HG03521 (cell line): ENCODE measurements at regions not wholly inside any gene's neighbourhood (a gene's known extent, or its start where the extent isn't known, plus 50 kb on each side); places are given as distances from the start of the nearest gene placed in this dataset.

Source experiments
- ATAC-seq: cut with Tn5 transposase; IDR thresholded peaks from one replicate; pipeline ENCODE4 v1.9.1; 2021; ENCODE audit warnings: mild to moderate bottlenecking, moderate library complexity; ENCODE audit not compliant: unreplicated experiment

DNA sequence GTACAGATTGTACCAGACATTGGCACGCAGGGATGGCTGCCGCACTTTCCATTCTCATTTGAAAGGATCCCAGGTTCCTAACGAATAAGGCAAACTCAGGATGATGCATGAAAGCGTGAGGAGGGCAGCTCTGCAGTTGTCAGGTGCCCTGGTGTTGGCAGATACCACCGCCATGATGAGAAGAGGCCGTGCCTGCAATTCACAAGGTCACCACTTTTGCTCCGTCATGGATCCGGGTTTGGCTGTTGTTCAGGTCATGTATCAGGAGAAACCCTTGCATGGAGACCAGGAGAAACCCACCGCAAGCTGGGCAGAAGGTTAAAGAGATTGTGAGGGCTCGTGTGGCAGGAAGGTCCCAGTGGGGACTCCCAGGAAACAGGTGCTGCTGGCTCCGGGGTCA is 233.2 kb downstream of the KLF6 start:
- ATAC-seq: no peak

GRCh38 chr10:3549118-3549517 is 235.9 kb downstream of the KLF6 start:
- no peak for ATAC-seq

DNA sequence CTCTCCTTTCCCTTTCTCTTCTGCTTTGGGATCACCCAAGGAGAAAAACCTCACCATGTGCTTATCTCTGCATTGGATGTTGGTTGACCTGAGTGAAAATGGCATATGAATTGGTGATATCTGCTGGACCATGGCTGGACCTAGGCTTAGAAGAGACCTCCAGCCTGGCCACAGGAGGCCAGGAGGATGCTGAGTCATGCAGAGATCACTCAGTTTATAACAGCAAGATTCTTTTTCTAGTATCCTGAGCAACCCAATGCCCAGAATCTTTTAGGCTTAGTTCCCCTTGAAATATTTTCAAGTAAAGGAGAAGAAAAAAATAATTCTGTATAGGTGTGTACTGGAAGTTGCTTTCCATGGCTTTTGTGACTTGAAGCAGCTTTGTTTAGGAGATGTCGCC is 236.3 kb downstream of the KLF6 start:
- no peak for ATAC-seq

DNA sequence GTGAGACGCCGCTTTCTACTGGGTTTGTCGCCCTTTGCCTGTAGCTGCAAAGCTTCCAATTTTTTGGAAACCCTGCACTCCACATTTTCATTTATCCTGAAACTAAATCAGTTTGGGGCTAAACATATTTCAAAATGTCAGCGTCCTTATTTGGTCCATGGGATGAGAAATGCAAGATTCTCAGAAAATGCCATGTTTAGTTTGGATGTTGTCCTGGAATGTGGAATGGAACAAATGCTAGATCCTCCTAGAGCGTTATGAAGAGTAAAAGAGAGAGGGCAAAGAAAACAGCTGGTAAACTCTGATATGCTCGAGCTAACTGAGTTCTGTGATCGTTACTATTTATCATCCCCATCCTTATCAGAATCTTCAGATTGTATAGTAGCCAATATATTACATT is 236.9 kb downstream of the KLF6 start:
- ATAC-seq: no peak

DNA sequence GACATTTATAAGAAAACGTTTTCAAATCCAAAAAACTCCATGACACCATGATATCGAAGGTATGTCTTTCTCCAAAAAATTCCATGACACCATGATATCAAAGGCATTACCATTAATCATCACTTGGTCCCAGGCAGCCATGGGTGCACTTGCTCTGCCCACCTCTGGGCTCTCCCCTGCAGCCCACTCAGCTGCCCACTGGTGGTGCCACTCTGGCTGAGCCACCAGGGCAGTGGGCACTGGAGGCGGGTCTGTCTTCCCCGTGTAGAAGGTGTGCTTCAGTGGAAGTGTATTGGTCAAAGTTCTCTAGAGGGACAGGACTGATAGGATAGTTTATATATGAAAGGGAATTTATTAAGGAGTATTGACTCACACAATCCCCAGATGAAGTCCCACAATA is 240.4 kb downstream of the KLF6 start:
- ATAC-seq: no peak

DNA sequence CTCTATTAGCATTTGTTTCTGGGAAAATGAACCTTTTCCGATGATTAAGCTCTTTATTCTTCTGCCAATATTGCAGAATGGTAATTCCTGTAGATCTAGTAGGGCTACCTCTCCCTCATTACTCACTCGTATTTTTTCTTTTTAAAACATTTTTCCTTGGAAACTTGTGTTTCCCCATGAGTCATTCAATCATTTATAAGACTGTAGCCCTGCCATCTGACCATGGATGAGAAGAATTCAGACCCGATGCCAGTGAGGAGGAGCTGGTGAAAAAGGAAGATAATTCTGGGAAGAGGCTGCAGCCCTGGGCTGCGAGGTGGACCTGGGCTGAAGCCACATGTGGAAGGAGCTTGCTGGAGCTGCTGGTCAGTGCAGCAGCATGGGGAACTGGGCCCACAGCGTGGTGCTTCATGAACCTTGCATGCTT is 242.8 kb downstream of the KLF6 start:
- no peak for ATAC-seq

DNA sequence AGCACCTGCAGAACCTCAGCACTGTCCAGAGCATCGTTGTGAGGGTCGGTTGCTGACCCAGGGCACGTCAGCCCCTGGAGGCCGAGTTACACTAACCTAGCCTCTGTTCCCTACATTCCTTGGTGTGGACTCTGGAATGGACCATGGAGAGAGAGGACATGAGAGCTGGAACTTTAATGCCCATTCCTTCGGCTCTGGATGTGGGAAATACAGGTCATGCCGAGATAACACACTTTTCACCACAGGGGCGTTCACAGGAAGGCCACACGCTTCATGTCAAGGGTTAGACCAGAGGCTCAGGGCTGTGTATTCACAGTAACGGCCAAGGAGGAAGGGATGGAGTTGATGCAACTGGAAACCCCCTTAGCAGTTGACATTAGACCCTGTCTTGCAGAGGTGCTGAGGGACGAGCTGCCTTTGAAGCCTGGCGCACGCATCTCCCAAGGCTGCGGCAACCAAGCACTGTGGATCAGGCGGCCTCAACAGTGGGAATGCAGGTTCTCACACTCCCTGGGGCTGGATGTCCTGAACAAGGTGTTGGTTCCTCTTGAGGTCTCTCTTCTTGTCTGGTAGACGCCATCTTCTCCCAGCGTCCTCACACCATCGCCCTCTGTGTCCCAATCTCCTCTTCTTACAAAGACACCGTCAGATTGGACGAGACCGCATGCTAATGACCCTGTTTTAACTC is 245.2 kb downstream of the KLF6 start:
- ATAC-seq: no peak

- ATAC-seq: no peak
Observed at GRCh38 chr10:3538656-3539531, 246.1 kb downstream of the KLF6 start.

GRCh38 chr10:3538291-3538655 is 246.7 kb downstream of the KLF6 start:
- no peak for ATAC-seq

DNA sequence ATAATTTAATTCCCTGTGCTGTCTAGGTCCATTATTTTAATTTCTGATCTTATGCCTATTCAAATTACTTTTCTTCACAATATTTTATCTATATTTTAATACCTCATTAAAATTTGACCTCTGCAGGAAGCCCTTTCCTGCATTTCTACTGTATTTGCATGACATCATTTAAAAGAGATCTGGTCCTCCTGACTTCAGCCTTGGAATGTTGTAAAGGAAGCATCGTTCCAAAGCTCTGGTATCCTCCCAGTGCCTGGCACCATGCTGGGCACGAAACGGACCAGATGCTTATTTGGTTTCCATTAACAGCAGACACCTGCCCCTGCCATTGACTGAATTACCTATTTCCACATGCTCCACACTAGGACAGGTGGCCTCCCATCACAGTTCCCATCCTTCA is 247.5 kb downstream of the KLF6 start:
- ATAC-seq: no peak

- ATAC-seq: no peak
Observed at GRCh38 chr10:3535001-3535400, 250.0 kb downstream of the KLF6 start.

DNA sequence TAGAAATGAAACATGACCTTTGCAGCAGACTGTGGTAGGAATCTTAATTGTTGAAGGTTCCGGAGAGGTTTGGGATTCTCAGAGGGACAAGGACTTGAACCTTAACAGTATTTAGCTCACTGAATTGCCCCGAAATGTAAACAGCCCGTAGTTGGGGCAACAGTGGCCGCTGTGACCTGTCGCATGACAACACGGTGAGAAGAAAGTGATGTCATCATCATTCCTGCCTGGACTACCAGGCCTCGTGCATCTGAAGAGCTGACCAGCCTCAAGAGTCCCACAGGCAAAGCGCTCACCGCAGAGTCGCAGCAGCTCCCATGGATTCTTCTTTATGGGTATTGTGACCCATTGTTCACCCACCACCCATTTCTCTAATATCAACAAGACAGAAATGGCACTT is 250.6 kb downstream of the KLF6 start:
- no peak for ATAC-seq

GRCh38 chr10:3533296-3533695 is 251.7 kb downstream of the KLF6 start:
- no peak for ATAC-seq

- ATAC-seq: no peak
Observed at GRCh38 chr10:3532644-3533043, 252.4 kb downstream of the KLF6 start.

DNA sequence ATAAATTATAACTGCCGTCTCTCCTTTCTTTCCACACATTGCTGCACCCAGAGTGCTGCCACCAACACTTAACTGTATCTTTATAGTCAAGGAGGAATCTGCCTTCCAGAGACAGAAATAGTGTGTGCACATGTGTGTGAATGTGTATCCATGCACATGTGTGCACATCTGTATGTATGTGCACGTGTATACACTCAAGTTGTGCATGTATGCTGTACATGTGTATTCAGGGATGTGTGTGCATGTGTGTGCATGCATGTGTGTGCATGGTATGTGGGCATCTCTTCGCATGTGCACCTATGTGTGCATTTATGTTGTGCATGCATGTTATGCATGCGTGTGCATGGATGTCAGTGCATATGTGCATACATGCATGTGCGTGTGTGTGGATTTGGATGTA is 253.3 kb downstream of the KLF6 start:
- ATAC-seq: no peak

GRCh38 chr10:3530783-3531645 is 254.0 kb downstream of the KLF6 start:
- ATAC-seq: no peak

GRCh38 chr10:3530346-3530745 is 254.7 kb downstream of the KLF6 start:
- no peak for ATAC-seq

DNA sequence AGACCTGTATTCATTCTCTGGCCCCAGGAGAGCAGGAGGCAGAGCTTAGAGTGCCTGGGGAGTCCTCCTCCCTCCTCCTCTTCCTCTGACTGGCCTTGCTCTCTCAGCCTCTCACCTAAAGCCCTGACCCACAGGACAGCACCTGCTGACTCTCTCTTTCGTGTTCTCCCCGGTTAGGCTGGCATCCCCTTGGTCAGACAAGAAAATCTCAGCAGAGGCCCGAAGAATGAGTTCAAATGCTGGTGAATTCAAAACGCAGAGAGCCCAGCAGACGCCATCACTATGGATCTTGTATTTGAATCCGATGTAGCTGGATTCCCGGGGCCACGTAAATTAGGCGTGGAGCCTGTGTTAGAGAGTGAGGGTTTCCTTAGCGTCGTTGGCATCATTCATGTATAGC is 255.3 kb downstream of the KLF6 start:
- ATAC-seq: no peak

- no peak for ATAC-seq
Observed at GRCh38 chr10:3528823-3529403, 256.1 kb downstream of the KLF6 start.

GRCh38 chr10:3528271-3528670 is 256.7 kb downstream of the KLF6 start:
- ATAC-seq: no peak

DNA sequence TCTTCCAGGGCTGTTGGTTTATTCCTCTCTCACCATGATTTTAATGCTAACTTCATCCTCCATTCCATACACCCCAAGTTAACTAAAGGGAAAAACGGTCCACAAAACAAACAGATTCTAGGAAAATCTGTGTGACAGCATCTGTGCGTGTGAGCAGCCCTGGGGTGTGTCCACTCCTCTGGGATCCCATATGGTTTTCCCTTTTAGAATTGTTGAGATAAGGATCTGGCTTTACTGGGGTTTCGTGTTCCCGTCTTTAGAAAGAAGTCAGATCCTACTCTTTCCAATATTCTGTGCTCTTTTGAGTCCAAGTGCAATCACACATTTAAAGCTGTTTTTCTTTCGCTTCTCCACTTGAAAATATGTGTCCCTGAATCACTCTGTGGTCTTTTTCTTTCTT is 257.1 kb downstream of the KLF6 start:
- no peak for ATAC-seq
